ENCODE measurements at regions not wholly inside any gene's neighbourhood (a gene's known extent, or its start where the extent isn't known, plus 50 kb on each side); places are given as distances from the start of the nearest gene placed in this dataset.
"Not testable (repeated sequence)": the region's sequence is repeated elsewhere in the genome, so short reads cannot be mapped to it uniquely, and the experiment has no call there.

DNA sequence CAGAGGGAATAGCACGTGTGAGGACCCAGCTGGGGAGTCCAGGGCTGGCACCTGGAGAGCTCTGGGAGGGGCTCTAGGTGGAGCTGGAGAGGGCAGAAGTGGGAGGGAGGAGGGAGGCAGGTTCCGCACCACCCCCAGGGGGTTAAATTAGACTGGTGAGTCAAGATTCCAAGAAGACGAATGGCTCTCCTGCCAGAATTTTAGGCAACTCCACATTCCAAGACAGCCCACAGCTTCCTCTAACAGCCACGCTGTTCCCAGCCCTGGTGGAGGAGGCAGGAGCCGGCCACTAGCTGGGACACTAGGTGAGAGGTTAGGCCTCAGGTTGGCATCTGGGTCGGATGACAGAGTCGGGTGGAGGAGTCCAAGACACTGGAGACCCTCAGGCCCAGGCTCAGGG lies 60.2 kb downstream of the TFAP2C start:
- peak; percentile 93 for DNase-seq (ENCODE audit: low spot score)

GRCh38 chr20:56689852-56690485 lies 60.9 kb downstream of the TFAP2C start:
- DNase-seq (ENCODE audit: low spot score) = peak; percentile 90

GRCh38 chr20:56690531-56691175 lies 61.5 kb downstream of the TFAP2C start:
- no peak for DNase-seq (ENCODE audit: low spot score)

- DNase-seq (ENCODE audit: low spot score) = no peak
Observed at GRCh38 chr20:56691325-56691998, 62.4 kb downstream of the TFAP2C start.

DNA sequence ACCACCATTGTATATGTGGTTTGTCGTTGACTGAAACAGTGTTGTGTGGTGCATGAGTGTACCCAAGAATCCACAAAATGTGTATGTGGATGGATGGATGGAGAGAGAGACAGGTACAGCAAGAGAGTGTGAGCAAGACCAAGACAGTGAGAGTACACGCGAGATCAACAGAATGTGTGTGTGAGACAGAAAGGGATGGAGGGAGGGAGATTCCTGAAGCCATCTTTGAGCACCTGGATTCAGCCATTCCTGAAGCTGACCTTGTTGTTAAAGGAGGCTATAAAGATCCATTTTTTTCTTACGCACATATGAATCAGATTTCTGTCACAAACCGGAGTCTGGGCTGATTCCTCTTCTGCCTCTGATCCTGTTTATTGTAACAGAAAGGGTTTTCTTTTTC lies 64.1 kb downstream of the TFAP2C start:
- DNase-seq (ENCODE audit: low spot score) = no peak

DNA sequence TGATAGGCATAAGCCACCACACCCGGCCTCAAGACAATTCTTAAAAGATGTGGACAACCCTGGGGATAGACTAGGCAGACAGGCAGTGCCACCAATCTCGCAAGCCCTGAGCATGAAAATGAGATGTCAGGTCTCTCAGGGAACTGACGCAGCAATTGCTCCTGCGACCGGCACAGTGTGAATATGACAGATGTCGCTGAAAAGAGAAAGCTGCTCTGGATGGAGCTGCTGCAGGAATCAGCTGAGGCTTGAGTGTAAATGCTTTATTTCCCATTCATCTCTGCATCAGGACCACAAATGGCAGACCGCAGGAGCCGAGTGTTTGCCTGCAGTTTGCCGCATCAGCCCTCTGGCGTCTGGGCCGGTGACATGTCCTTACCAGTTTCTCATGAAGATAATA lies 68.4 kb downstream of the TFAP2C start:
- no peak for DNase-seq (ENCODE audit: low spot score)

DNA sequence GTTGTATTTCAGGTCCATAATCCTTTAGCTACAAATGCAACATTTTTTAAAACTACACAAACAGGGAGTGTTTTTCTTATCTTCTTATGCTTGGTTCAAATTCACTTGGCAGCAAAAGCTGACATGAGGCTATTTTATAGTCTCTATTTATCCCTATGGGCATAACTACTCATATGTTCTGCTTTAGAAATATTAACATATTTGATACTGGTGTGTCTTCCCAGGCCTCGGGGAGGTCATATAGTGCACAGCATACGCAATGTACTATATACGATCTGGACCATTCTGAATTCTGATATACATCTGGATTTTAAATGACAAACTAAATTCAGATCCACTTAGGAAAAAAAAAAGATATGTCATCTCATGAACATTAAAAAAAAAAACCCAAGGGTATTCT lies 69.2 kb downstream of the TFAP2C start:
- DNase-seq (ENCODE audit: low spot score) = no peak

GRCh38 chr20:56698749-56699148 lies 69.6 kb downstream of the TFAP2C start:
- no peak for DNase-seq (ENCODE audit: low spot score)

- no peak for DNase-seq (ENCODE audit: low spot score)
Observed at GRCh38 chr20:56702931-56703840, 74.1 kb downstream of the TFAP2C start.

DNA sequence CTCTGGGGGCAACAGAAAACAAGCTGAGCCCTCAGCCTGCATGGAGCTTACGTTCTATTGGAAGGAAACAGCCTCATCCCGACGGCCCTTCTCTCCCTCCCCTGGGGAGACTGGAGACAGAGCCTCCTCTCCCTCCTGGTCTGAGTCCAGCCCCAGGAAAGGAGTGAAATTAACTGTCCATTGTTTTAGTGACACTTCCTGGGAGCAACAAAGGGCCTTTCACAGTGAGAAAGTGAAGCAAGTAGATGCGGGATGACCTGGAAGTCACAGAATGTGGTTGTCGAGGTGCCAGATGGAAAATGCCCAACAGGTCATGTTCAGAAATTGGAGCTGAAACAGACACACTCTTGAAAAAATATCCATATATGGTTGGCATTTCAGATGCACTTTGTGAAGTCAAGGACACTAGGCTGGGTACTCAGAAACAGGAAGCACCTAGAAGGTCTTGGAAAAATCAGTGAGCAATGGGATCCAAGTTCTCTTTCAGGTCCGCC lies 77.8 kb downstream of the TFAP2C start:
- no peak for DNase-seq (ENCODE audit: low spot score)

GRCh38 chr20:56708991-56709390 lies 79.9 kb downstream of the TFAP2C start:
- no peak for DNase-seq (ENCODE audit: low spot score)

DNA sequence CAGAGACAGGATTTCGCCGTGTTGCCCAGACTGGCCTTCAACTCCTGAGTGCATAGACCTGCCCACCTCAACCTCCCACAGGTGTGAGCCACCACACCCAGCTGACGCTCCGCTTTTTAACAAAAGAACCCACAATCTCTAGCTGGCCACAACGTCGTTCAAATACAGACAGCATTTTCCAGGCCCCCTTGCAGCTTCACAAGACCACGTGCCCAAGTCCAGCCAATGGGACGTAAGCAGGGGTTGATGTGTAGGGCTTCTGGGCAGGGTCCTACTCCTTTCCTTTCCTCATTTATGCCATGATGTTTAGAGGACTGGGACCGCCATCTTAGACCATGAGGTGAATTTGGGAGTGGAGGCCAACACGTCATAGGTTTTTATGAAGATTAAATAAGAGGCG lies 81.0 kb downstream of the TFAP2C start:
- no peak for DNase-seq (ENCODE audit: low spot score)

- not testable (repeated sequence) for DNase-seq (ENCODE audit: low spot score)
Observed at GRCh38 chr20:56710577-56710976, 81.5 kb downstream of the TFAP2C start.

DNA sequence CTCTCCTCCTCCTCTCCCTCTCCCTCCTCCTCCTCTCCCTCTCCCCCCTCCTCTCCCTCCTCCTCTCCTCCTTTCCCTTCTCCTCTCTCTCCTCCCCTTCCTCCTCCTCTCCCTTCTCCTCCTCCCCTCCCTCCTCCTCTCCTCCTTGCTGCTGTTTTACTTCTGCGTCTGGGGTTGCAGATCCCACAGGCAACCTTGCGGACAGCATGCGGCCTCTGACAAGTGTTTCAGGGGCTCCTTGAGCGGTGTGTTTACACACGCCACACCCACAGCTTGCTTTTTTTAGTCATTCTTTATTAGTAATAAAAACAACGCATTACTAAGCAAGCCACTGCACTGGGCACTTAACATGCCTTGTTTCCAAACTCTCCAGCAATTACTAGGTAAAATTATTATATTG lies 81.9 kb downstream of the TFAP2C start:
- DNase-seq (ENCODE audit: low spot score) = no peak

DNA sequence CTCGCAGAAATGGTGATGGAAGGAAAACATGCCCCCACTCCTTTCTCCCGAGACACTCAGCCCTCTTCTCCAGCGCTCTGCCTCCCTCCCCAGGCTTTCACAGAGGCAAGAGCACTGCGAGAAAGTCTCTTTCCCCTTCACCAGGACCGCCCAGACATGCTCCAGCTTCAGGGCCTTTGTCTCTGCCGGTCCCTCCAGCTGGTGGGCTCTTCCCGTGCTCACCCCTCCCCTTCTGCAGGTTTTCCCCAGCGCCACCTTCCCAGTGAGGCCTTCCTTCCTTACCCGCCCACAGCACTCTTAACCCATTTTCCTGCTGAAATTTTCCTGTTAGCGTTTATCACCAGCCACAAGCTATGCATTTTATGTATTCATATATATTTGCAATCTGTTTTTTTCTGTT lies 86.2 kb downstream of the TFAP2C start:
- DNase-seq (ENCODE audit: low spot score) = no peak

DNA sequence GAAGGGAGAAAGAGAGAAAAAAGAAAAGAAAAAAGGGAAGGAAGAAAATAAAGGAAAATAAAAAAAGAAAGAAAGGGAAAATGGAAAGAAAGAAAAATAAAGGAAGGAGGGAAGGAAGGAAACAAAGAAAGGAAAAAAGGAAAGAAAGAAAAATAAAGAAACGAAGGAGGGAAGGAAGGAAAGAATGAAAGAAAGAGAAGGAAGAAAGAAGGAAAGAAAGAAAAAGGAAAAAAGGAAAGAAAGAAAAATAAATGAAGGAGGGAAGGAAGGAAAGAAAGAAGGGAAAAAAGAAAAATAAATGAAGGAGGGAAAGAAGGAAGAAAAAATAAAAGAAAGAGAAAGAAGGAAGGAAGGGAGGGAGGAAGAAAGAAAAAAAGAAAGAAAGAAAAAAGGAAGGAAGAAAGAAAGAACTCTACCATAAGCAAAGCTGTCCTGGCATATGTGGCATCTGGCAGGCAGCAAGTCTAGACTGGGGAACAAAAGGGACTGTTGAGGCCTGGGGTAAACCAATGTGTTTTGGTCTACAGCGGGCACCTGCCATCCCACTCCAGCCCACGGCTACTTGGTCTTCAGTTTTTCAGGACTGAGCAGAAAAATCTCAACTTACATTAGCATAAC lies 86.9 kb downstream of the TFAP2C start:
- no peak for DNase-seq (ENCODE audit: low spot score)

GRCh38 chr20:56716806-56717205 lies 87.7 kb downstream of the TFAP2C start:
- DNase-seq (ENCODE audit: low spot score) = no peak

- no peak for DNase-seq (ENCODE audit: low spot score)
Observed at GRCh38 chr20:56718816-56719215, 89.7 kb downstream of the TFAP2C start.

DNA sequence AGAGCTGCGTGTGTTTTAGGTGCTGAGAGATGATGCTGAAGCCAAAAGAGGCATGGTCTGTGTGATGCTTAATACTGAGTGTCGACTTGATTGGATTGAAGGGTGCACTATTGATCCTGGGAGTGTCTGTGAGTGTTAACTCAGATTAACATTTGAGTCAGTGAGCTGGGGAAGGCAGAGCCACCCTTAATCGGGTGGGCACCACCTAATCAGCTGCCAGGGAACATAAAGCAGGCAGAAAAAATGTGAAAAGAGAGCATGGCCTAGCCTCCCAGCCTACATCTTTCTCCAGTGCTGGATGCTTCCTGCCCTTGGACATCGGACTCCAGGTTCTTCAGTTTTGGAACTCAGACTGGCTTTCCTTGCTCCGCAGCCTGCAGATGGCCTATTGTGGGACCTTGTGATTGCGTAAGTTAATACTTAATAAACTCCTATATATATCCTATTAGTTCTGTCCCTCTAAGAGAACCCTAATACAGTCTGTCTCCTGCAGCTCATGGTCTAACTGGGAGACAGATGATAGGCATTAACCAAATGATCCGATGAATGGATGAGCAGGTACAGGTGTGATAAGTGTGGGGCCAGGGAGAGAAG lies 91.6 kb downstream of the TFAP2C start:
- DNase-seq (ENCODE audit: low spot score) = no peak

- no peak for DNase-seq (ENCODE audit: low spot score)
Observed at GRCh38 chr20:56722042-56722441, 92.9 kb downstream of the TFAP2C start.

DNA sequence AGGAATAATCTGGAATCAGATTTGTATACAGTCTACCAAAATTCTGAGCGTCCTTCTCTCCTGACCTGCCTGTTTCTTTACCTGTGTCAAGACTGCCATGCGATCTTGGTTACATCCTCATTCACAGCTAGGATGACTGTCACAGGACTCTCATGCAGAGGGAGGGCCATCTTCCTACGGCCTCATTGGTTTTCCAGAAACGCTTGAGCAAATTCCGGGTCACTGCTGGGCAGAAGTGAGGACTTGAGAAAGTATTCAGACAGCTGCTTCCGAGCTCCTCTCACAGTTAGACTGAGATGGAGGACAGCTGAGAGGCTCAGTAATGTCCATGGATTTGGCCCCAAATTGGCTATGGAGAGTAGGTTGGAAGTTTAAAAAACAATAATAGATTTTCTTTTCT lies 94.2 kb downstream of the TFAP2C start:
- no peak for DNase-seq (ENCODE audit: low spot score)

Data from GM03348 (cell line).